ENCODE measurements at regions not wholly inside any gene's neighbourhood (a gene's known extent, or its start where the extent isn't known, plus 50 kb on each side); places are given as distances from the start of the nearest gene placed in this dataset.

GRCh38 chr12:61536525-61536924 is 723.7 kb upstream of the USP15 start:
- H3K27ac ChIP-seq (ENCODE audit: low read depth, low read length): no peak overlapping the region
- ChIA-PET CTCF (ENCODE audit: partially characterized antibody) (interaction anchor here (0.6 kb wide), 2 partner anchors 9 to 648 kb away, joined by 3 read pairs; no protein-coding TSS in a partner anchor), POLR2A (ENCODE audit: partially characterized antibody) (no interaction called here)
- no peak overlapping the region for H4K8ac ChIP-seq (ENCODE audit: extremely low read depth, insufficient read depth, low read length)
- no peak overlapping the region for H2BK12ac ChIP-seq (ENCODE audit: low read depth, low read length)
- H4K20me1 ChIP-seq (replicated peaks in 1 of 2; ENCODE audit: control insufficient read depth in 1 of 2, insufficient read depth in 2 of 2, low read length in 2 of 2): no peaks in the 10 kb centered on the region
- no peaks in the 10 kb centered on the region for H3K36me3 ChIP-seq (ENCODE audit: control insufficient read depth in 2 of 4, insufficient read depth in 4 of 4, low read length in 3 of 4)
- no peak overlapping the region for H4K91ac ChIP-seq (replicated peaks; ENCODE audit: insufficient read length, low read length)
- H2BK15ac ChIP-seq (ENCODE audit: low read length): no peak overlapping the region
- H2BK5ac ChIP-seq (ENCODE audit: low read depth, low read length): no peak overlapping the region
- DNase-seq (ENCODE audit: low read depth in 1 of 2, low spot score in 2 of 2) (no peak), FAIRE-seq (no peak)
- no peak overlapping the region for H3K4me2 ChIP-seq (ENCODE audit: insufficient read depth in 1 of 2, low read depth in 2 of 2, low read length in 2 of 2)
- no peaks in the 10 kb centered on the region for H3K79me2 ChIP-seq (ENCODE audit: control insufficient read depth in 1 of 2, insufficient read depth in 2 of 2, low read length in 2 of 2)
- H2BK120ac ChIP-seq (replicated peaks; ENCODE audit: low read depth, low read length): no peak overlapping the region
- no peaks in the 10 kb centered on the region for H3K4me1 ChIP-seq (replicated peaks in 1 of 4; ENCODE audit: control insufficient read depth in 3 of 4, insufficient read depth in 4 of 4, low read length in 3 of 4)
- H3K27me3 ChIP-seq (replicated peaks in 1 of 4; ENCODE audit: control insufficient read depth in 3 of 4, extremely low read depth in 1 of 4, insufficient read depth in 3 of 4, low read length in 3 of 4): no peaks in the 10 kb centered on the region
- no peak overlapping the region for H3K4ac ChIP-seq (replicated peaks; ENCODE audit: insufficient read length, low read depth, low read length)
- no peaks in the 10 kb centered on the region for H3K23me2 ChIP-seq (ENCODE audit: low read depth, low read length)
- no peak overlapping the region for H4K5ac ChIP-seq (ENCODE audit: insufficient read length, low read depth, low read length)
- no peak overlapping the region for H2AK5ac ChIP-seq (ENCODE audit: low read depth, low read length)
- H2AFZ ChIP-seq (ENCODE audit: low read length): no peak overlapping the region
- no peak overlapping the region for H3K9ac ChIP-seq (replicated peaks in 1 of 4; ENCODE audit: extremely low read depth in 1 of 4, low read depth in 3 of 4, low read length in 3 of 4)
- no peaks in the 10 kb centered on the region for H3K79me1 ChIP-seq (ENCODE audit: low read depth, low read length)
- WGBS, 2 experiments (ENCODE audit: extremely low coverage in 1 of 2, insufficient coverage in 1 of 2, insufficient read length in 1 of 2, insufficient replicate concordance in 2 of 2, low coverage in 1 of 2, low lambda C conversion rate in 2 of 2, missing lambda C conversion rate in 1 of 2): 91% methylated on average over 3 of the region's 3 CpGs; no CpG with 5 or more reads in 1 of the 2 experiments
- no peak overlapping the region for H3K56ac ChIP-seq (replicated peaks; ENCODE audit: insufficient read length, low read depth, low read length)
- no peak overlapping the region for H2BK20ac ChIP-seq (ENCODE audit: low read length)
- H3K9me3 ChIP-seq (ENCODE audit: insufficient read depth in 2 of 2, low read depth in 1 of 2, low read length in 1 of 2): no peaks in the 10 kb centered on the region
- no peak overlapping the region for H3K4me3 ChIP-seq (ENCODE audit: extremely low read depth in 1 of 4, insufficient read depth in 2 of 4, low read depth in 3 of 4, low read length in 4 of 4)
- no peak overlapping the region for H3K23ac ChIP-seq (ENCODE audit: insufficient read length)
- no peak overlapping the region for H3K18ac ChIP-seq (ENCODE audit: extremely low read depth, low read length)
- no peak overlapping the region for H3K14ac ChIP-seq (ENCODE audit: insufficient read length)
- TF ChIP-seq TCF12 (IDR thresholded peaks at IDR 0.05; ENCODE audit: low read depth, low read length) (no peak), TEAD4 (IDR thresholded peaks at IDR 0.05; ENCODE audit: low read depth, low read length) (no peak), FOSL1 (IDR thresholded peaks at IDR 0.05; ENCODE audit: insufficient read depth, low read depth, low read length) (no peak), POLR2AphosphoS5 (IDR thresholded peaks at IDR 0.05; ENCODE audit: low read depth, low read length) (no peak), RBBP5 (IDR thresholded peaks at IDR 0.05; ENCODE audit: borderline replicate concordance, low read depth, low read length) (no peak), SIRT6 (IDR thresholded peaks at IDR 0.05; ENCODE audit: low read length) (no peak), TAF7 (optimal IDR thresholded peaks at IDR 0.05; ENCODE audit: borderline replicate concordance, low read depth, low read length) (no peak), EGR1 (IDR thresholded peaks at IDR 0.05; ENCODE audit: borderline replicate concordance, low read depth, low read length) (no peak), EP300 (IDR thresholded peaks at IDR 0.05; ENCODE audit: borderline replicate concordance in 1 of 2, low read depth in 2 of 2, low read length in 2 of 2) (no peak)
- TF ChIP-seq, protein P1, sequence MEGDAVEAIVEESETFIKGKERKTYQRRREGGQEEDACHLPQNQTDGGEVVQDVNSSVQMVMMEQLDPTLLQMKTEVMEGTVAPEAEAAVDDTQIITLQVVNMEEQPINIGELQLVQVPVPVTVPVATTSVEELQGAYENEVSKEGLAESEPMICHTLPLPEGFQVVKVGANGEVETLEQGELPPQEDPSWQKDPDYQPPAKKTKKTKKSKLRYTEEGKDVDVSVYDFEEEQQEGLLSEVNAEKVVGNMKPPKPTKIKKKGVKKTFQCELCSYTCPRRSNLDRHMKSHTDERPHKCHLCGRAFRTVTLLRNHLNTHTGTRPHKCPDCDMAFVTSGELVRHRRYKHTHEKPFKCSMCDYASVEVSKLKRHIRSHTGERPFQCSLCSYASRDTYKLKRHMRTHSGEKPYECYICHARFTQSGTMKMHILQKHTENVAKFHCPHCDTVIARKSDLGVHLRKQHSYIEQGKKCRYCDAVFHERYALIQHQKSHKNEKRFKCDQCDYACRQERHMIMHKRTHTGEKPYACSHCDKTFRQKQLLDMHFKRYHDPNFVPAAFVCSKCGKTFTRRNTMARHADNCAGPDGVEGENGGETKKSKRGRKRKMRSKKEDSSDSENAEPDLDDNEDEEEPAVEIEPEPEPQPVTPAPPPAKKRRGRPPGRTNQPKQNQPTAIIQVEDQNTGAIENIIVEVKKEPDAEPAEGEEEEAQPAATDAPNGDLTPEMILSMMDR (IDR thresholded peaks at IDR 0.05; ENCODE audit: control extremely low read depth in 1 of 3, insufficient read depth in 1 of 3, low read depth in 1 of 3, low read length in 3 of 3): no peak
- TF ChIP-seq, protein P2, sequence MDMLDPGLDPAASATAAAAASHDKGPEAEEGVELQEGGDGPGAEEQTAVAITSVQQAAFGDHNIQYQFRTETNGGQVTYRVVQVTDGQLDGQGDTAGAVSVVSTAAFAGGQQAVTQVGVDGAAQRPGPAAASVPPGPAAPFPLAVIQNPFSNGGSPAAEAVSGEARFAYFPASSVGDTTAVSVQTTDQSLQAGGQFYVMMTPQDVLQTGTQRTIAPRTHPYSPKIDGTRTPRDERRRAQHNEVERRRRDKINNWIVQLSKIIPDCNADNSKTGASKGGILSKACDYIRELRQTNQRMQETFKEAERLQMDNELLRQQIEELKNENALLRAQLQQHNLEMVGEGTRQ (IDR thresholded peaks at IDR 0.05; ENCODE audit: low read length): no peak
